Mammary epithelial cell (primary cell): ENCODE measurements at regions not wholly inside any gene's neighbourhood (a gene's known extent, or its start where the extent isn't known, plus 50 kb on each side); places are given as distances from the start of the nearest gene placed in this dataset.

Experiments used
- EZH2 ChIP-seq: IDR thresholded peaks from 2 replicates; pipeline ENCODE4 v1.6.1; 2012; ENCODE audit warnings: low read length, inconsistent platforms, borderline replicate concordance
- TF ChIP-seq, protein P1 (sequence below), 2 donors: IDR thresholded peaks in 1 of 2; conservative IDR thresholded peaks in 1 of 2; 2 replicates each; pipeline ENCODE4 v1.5.1; 2011 to 2012; ENCODE audit warnings: inconsistent platforms in 2 of 2, low read length in 2 of 2, mild to moderate bottlenecking in 2 of 2, control low read depth in 1 of 2, low read depth in 1 of 2; ENCODE audit not compliant: insufficient read depth in 1 of 2; ENCODE audit errors: extremely low read depth in 1 of 2

DNA sequence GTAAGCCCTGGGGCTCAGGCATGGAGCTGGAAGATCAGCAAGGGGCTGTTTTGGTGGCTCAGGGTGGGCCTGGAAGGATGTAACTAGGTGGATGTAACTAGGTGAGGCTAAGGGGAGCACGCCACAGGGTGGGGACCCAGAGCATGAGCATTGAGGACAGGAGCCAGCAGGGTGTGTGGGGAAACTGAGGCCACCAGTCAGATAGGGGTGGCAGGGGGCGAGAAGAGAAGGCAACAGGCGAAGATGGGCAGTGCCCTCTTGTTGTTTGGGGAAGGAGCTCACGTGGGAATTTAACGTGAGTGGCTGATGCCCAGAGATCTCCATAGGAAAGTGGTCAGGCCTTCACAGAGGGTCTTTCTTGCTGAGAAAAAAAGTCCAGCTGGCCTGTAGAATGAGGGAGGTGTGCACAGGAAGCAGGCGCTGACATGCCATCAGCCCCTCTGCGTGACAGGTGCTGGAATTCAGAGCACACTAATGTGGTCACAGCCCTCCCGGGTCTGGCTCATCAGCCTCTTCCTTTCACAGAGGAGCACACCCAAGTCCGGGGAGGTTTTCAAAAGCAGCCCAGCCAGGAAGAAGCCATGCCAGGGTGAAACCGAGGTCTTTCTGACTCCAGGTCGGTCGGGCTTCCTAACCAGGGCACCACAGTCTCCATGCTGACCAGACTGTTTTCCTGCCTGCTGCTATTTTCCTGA, 54.6 kb upstream of the PAX6 start:
- TF ChIP-seq, protein P1, sequence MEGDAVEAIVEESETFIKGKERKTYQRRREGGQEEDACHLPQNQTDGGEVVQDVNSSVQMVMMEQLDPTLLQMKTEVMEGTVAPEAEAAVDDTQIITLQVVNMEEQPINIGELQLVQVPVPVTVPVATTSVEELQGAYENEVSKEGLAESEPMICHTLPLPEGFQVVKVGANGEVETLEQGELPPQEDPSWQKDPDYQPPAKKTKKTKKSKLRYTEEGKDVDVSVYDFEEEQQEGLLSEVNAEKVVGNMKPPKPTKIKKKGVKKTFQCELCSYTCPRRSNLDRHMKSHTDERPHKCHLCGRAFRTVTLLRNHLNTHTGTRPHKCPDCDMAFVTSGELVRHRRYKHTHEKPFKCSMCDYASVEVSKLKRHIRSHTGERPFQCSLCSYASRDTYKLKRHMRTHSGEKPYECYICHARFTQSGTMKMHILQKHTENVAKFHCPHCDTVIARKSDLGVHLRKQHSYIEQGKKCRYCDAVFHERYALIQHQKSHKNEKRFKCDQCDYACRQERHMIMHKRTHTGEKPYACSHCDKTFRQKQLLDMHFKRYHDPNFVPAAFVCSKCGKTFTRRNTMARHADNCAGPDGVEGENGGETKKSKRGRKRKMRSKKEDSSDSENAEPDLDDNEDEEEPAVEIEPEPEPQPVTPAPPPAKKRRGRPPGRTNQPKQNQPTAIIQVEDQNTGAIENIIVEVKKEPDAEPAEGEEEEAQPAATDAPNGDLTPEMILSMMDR (conservative IDR thresholded peaks at IDR 0.05 in 1 of 2, IDR thresholded peaks at IDR 0.05 in 1 of 2; ENCODE audit: extremely low read depth in 1 of 2, insufficient read depth in 1 of 2, low read depth in 1 of 2, low read length in 2 of 2) = no peak
- TF ChIP-seq EZH2 = no peak
